SKM-1 (cell line): ENCODE measurements at regions not wholly inside any gene's neighbourhood (a gene's known extent, or its start where the extent isn't known, plus 50 kb on each side); places are given as distances from the start of the nearest gene placed in this dataset.

Experiments
- DNase-seq: peaks from one replicate; lab custom pipeline; 2025; ENCODE audit not compliant: unreplicated experiment; lab: John Stamatoyannopoulos, UW

DNA sequence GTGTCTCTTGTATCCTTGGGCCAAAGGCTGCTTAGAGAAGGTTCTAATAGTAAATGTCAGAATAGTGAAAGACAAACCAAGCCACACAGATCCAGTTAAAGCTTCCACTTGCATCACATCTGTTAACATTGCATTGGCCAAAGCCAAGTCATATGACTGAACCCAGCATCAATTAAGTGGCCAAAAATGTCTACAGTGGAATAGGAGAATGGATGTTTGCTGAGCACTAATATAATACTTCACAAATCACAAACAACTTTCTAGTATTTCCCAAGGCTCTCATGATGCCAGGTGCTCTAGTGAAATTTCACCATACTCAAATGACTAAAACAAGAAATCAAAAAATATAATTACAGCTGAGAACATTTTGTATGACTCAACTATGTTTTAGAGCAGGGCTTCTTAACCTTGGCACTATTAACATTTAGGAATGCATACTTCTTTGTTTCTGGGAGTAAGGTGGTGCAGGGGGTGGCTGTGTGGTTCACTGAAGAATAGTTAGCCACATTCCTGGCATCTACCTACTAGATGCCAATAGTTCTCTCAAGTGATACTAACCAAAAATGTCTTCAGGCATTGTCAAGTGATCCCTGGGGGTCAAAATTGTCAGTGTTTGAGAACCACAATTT is 148.0 kb upstream of the SPTLC3 start:
- DNase-seq: no peak

GRCh38 chr20:12869669-12870068 is 139.1 kb upstream of the SPTLC3 start:
- no peak for DNase-seq

GRCh38 chr20:12870588-12870987 is 138.2 kb upstream of the SPTLC3 start:
- DNase-seq: no peak

GRCh38 chr20:12874933-12875332 is 133.8 kb upstream of the SPTLC3 start:
- DNase-seq: no peak

DNA sequence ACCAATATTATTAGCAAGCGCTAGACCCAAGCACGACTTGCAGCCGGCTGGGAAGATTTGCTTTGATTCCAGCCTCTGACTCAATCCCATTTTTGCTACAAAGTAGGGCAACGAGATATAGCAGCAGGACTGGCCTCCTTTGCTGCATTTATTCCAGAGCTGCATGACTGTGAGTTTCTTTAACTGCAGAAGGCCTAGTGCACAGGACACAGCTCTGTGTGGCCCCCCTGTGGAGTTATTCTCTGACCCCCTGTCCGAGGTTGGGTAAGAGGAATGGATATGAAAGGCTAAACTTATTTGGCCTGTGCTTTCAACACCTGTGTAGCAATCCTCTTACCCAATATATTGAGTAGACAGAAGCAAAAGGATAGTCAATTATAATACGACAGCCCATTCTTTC is 133.3 kb upstream of the SPTLC3 start:
- DNase-seq: no peak

DNA sequence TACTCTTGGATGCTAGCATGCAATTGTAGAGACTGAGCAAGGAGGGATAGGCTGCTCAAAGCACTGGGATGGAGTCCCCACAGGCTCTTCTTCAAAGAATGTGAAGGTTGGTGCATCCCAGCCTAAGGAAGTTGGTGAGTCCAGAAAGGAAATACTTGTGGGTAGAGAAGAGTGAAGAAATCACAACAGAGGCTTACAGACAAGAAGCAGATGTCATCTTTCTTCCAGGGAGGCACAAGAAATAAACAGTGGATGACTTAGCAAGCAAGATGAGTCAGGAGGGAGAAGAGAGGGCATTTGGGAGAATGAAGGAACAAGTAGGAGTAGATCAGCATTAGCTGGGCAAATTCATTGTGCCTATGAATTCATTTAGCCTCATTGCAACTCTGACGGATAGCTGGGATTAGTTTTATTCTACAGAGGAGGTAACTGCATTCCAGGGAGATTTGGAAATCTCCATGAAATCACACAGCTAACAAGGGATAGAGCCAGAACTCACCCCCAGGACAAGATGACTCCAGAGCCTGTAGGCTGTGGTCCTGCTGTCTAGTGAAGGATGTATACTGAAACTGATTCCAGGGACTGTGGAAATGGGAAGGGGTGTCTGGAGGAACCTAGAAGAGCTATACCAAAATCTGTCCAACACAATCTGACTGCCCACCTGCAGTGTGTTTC is 125.8 kb upstream of the SPTLC3 start:
- no peak for DNase-seq

DNA sequence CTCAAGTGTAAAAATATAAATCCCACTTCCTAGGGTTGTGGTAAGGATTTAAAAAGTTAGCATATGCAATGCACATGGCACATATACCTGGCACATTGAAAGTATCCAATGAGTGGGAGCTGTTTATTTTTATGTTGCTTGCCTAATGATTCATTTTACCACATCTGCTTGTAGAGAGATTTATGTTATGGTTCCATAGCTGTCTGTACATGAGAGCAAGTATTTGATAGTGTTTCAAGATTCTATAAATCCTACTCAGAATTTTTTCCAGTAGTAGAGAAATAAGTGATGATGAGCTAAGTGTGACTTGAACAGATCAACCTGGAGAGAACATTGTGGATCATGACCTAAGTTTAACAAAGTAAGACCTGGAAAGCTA is 125.3 kb upstream of the SPTLC3 start:
- DNase-seq: no peak

DNA sequence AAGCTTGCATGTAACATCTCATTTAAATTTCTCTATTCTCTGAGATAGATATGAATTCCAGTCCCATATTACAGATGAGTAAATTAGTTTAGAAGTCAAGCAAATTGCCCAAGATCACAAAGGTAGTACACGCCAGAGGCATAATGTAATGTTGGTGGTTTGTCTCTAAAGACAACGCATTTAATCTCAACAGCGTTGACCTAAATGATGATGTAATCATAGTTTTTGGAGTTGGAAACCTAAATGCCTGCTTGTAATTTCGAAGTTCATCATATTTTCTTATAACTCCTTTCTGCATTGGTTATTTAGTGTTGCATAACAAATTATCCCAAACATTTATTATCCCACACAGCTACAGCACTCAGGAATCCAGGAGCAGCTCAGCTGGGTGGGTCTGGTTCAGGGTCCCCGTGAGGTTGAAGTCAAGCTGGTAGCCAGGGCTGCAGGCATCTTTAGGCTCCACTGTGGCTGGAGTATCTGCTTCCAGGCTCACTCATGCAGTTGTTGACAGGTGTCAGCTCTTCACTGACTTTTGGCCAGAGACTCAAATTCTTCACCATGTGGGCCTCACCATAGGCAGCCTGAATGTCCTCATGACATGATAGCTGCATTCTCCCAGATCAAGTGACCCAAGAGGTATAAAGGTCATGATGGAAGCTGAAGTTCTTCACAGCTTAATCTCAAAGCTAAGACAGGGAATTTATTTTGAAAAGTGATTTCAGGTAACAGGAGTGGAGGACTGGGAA is 122.0 kb upstream of the SPTLC3 start:
- no peak for DNase-seq

DNA sequence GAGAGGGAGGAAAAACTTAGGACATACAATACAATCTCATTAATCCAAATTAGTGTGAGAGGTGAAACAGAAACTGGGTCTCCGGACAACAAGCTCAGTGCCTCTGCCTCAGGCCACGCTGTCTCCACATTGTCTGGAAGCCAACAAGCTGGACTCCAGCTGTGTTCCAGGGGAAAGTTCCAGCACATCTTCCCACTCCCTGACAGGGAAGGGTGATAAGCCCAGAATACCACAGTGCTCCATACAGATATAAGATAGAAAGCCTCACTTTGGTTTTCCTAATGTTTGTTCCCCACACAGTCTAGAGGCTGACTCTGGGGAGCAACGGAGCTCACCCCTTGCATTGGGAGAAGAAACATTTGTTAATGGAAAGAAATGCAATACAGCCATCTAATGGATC is 117.1 kb upstream of the SPTLC3 start:
- DNase-seq: no peak

DNA sequence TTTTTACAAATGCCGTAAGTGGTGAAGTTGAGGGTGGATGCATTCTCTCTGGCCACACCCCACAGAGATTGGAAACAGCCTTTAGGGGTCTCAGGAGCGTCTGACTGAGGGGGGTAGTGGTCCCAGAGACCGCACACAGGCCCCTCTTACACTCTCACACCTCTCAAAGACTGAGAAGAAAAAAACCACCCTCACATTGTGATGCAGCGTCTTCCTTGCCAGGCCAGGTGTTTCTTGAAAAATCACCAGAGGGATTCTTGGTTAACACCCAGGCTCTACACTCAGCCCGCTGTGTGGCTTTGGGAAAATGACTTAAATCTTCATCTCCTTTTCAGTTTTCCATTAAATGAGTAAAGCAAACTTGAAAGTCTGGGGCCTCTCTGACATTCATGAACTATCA is 115.8 kb upstream of the SPTLC3 start:
- DNase-seq: no peak

DNA sequence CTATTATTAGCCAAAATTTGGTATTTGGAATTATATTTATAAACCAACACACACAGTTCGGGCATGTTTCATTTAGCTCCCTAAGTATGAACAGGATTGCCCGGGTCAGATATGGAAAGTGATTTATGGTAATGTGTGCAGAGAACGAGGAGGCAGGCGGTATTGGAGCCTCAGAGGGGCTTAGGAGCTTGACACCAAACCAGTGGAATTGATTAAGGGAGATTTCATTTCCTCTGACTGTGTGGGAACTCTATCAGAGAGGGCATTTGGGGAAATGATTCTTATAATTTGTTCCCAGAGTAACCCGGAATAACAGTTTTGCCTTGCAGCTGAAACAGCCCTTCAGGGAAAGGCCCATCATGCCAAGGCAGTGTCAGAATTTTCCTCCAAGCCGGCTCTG is 115.1 kb upstream of the SPTLC3 start:
- no peak for DNase-seq

GRCh38 chr20:12894089-12894488 is 114.7 kb upstream of the SPTLC3 start:
- no peak for DNase-seq

- DNase-seq: no peak
Observed at GRCh38 chr20:12896180-12896579, 112.6 kb upstream of the SPTLC3 start.

DNA sequence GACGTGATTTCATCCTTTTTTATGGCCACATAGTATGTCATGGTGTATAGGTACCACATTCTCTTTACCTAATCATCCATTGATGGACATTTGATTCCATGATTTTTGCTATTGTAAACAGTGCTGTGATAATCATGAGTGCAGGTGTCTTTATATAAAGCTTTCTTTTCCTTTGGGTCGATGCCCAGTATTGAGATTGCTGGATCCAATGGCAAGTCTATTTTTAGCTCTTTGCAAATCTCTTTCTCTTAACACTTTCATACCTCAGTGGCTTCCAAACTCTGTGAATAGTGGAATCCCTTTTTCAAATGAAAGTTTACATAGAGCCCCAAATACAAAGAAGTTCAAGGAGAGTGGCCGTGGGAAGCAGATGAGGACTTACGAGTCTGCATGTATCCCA is 105.8 kb upstream of the SPTLC3 start:
- no peak for DNase-seq

DNA sequence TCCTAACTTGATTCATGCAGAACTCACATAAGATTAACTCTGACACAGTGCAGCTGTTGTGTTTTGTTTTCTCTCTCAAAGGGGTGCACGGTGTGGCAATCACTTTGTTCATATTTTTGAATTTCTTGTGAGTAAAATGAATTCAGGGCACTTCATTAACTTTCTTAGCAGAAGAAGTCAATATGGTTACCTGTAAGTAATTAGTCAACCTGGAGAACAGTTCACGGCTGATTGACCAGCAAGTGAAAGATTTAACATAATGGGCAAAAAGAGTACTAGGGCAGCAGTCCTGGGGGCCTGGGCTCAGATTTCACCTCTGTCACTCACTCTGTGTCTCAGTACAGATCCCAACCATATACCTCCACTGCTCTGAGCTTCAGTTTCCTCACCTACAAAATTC is 102.4 kb upstream of the SPTLC3 start:
- no peak for DNase-seq

GRCh38 chr20:12911372-12911771 is 97.4 kb upstream of the SPTLC3 start:
- DNase-seq: no peak

- no peak for DNase-seq
Observed at GRCh38 chr20:12913781-12914443, 94.9 kb upstream of the SPTLC3 start.

DNA sequence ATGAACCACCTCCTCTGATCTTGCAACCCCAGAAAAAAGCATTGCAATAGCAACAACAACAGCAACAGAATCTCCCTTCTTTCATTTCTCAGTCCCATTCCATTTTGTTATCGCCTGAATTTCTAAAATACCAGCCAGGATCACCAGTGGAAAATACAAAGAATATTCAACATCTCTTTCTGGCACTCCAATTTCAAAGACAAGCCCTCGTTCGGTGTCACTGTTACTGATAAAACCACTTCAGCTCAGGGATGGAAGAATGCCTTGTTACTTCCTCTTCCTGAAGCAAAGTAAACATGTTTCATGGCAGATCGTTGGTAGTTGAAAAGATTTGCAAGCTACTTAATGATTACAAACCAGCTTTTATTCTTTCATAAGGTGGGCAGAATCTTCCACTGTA is 94.0 kb upstream of the SPTLC3 start:
- DNase-seq: no peak

DNA sequence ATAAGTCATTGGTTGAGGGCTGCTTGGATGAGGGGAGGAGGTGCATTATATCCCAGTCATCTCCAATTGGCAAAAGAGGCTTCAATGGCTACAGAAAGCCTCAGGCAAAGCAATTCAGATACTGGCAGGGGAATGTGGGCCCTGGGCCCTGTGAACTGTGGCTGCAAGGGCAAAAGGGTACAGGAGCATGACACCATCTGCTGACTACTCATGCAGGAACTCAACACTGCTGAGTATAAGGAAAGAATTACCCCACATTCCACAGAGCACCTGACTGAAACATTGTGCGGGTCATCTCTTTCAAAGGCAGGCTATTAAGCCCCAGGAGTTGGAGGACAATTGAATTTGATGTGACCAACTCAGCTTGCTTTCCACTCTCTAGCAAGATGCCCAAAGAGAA is 92.1 kb upstream of the SPTLC3 start:
- DNase-seq: no peak

GRCh38 chr20:12924126-12924525 is 84.6 kb upstream of the SPTLC3 start:
- DNase-seq: no peak

- DNase-seq: peak; percentile 16
Observed at GRCh38 chr20:12925210-12925755, 83.5 kb upstream of the SPTLC3 start.
